Activated T-cell treated with anti-CD3 and anti-CD28 coated beads for 24 hours (primary cell): ENCODE measurements at regions not wholly inside any gene's neighbourhood (a gene's known extent, or its start where the extent isn't known, plus 50 kb on each side); places are given as distances from the start of the nearest gene placed in this dataset.
"Not testable (repeated sequence)": the region's sequence is repeated elsewhere in the genome, so short reads cannot be mapped to it uniquely, and the experiment has no call there.

Source experiments
- DNase-seq: peaks from one replicate; pipeline ENCODE4 v3.0.0-alpha.2; 2020; ENCODE audit warnings: low read depth

DNA sequence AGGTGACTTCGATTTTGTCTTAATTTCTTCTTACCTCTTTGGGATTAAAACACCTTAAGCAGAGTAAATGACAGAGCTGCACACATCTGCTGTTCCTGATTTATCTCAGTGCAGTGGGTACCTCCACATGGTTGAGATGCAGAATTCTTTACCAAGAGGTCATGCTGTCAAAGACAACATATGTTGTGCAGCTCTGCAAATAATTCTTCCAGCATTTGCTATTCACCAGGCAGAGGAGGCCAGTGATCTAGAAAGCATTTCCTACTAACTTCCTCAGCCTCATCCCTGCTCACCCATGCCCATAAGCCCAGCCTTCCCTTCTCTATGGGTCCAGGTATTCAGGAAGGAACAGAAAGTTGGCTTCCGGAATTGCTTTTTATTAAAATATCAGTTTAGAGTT lies 109.3 kb downstream of the THBS2 start:
- DNase-seq = no peak

- no peak for DNase-seq
Measured at GRCh38 chr6:169142538-169142844, 111.2 kb downstream of the THBS2 start.

- no peak for DNase-seq
Measured at GRCh38 chr6:169141671-169142537, 111.7 kb downstream of the THBS2 start.

GRCh38 chr6:169140986-169141495 lies 112.6 kb downstream of the THBS2 start:
- DNase-seq = no peak

DNA sequence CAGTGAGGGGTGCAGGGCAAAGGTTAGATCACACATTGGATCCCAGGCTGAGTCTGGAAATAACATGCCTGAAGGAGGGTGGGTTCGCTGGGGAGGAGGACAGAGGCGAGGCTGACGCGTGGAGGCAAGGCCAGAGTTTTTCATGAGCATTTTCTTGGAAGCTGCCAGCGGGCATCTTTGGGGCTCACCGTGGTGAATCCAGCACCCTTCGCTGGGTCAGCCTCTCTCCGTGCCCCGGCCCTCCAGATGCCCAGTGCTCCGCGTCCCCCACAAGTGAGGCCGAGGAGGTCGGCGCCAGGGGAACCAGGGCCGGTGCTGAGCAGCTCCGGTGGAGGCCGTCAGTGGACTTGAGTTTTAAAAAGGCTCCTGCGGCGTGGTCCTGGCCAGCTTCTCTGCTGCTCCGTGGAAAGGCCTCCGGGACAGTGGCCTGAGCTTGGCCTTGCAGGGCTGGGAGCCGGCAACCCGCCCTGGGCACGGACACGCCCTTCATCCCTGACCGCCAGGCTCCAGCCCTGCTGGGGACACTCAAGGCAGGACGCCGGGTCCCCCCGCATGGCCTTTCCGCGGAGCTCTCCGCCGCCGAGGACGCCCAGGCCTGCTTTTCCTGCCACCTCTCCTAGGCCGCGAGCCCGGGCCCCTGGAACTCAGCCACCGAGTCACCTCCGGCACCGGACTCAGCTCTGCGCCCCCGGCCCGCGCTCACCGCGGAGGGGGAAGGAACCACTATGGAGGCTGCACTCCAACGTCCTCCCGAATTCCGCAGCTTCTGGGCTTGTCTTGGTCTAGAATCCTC lies 114.3 kb downstream of the THBS2 start:
- no peak for DNase-seq

- no peak for DNase-seq
Measured at GRCh38 chr6:169132352-169132940, 121.2 kb downstream of the THBS2 start.

DNA sequence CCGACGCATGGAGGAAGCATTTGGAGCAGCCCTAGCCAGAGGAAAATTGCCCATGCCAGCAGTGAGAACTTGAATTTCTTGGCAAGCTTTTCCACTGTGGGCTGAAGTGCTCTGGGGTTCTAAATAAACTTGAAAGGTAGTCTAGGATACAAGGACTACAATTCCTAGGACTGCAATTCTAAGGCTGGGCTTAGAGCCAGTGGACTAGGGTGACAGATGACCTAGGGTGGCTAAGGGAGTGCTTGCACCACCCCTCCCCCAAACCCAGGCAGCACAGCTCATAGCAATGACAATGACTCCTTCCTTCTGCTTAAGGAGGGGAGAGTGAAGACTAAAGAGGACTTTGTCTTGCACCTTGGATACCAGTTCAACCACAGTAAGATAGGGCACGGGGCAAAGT lies 122.3 kb downstream of the THBS2 start:
- no peak for DNase-seq

GRCh38 chr6:169130113-169130512 lies 123.5 kb downstream of the THBS2 start:
- no peak for DNase-seq

- no peak for DNase-seq
Measured at GRCh38 chr6:169121013-169121412, 132.6 kb downstream of the THBS2 start.

DNA sequence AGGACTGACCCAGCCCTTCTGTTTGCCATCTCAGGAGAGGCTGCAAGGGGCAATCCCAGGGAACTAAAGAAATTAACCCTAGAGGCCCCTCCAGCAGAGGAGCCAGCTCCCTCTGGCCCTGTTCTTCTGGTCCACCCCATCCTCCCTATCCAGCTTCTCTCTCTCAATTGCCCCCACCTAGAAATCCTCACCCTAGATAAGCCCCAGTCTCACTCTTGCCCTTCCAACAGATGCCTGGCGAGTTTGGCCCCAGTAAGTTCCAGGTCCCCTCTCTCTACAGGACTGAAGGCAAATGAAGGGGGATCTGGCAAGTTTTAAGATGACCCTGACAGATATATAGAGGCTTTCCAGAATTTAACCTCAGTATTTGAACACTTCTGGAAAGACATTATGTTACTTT lies 134.0 kb downstream of the THBS2 start:
- DNase-seq = no peak

- DNase-seq = no peak
Measured at GRCh38 chr6:169118346-169118830, 135.3 kb downstream of the THBS2 start.

GRCh38 chr6:169117663-169118062 lies 136.0 kb downstream of the THBS2 start:
- no peak for DNase-seq

GRCh38 chr6:169115632-169116031 lies 138.0 kb downstream of the THBS2 start:
- DNase-seq = no peak

DNA sequence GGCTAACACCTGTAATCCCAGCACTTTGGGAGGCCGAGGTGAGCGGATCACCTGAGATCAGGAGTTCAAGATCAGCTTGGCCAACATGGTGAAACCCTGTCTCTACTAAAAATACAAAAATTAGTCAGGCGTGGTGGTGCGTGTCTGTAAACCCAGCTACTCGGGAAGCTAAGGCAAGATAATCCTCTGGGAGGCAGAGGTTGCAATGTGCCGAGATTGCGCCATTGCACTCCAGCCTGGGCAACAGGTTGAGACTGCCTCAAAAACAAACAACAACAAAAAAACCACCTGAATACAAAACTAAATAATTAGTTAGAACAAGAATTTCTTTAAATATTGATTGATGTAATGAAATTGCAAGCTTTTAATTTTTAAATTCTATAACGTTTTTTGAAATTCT lies 139.0 kb downstream of the THBS2 start:
- not testable (repeated sequence) for DNase-seq

- DNase-seq = no peak
Measured at GRCh38 chr6:169112483-169113320, 140.9 kb downstream of the THBS2 start.

GRCh38 chr6:169111203-169111602 lies 142.4 kb downstream of the THBS2 start:
- DNase-seq = no peak

DNA sequence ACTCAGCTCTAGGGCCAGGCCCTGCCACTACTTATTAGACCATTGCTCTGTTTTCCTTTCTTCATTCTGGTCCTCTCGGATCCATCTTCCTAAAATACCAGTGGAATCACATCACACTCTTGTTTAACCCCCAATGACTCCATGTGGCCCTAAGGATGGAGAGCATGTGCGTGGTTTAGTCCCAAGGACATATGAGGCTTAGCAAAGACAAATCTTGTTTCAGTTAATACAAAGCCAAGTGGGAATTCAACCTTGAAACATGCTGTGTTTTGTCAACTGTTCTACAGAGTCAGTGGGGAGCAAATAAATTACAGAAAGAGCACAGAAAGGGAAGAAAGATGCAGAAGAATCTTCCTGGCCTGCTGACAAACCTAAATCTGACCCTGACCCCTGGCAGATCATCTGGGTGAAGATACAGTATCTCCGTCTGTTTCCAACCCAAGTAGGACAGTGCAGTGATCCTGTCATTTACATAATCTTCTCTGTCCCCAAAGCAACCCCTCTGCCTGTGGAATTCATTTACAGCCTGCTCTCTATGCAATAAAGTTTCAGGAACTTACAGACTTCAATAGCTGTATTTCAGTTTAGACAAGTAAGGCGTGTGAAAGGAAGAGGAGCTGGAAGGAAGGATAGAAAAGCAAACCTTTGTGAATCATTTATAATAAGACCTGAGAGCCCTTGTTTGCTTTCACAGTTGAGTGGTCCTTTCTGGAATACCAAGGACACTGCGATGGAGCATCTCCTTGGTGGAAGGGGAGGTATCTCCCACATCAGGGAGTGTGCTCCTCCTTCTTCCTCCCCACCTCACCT lies 144.0 kb downstream of the THBS2 start:
- DNase-seq = no peak

- no peak for DNase-seq
Measured at GRCh38 chr6:169108753-169109152, 144.9 kb downstream of the THBS2 start.

DNA sequence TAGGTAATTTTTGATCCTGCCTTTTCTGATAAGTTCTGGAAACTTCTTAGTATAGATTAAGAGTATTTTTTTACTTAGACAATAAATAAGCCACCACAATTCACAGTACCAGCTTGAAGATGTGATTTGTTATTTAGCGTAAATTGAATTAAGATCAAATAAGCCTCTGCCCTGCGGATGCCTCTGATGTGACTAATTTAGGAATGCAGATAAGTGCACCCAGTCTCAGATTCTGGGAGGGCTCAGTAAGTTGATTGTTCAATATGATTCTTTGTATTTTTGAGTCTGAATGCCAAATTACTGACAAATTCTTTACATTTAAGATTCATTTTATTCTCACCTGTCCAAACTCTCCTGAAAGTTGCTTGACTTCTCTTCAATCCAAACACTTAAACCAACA lies 147.5 kb downstream of the THBS2 start:
- no peak for DNase-seq

- DNase-seq = no peak
Measured at GRCh38 chr6:169101981-169102380, 151.7 kb downstream of the THBS2 start.
